OCI-LY7 (cell line): ENCODE measurements at regions not wholly inside any gene's neighbourhood (a gene's known extent, or its start where the extent isn't known, plus 50 kb on each side); places are given as distances from the start of the nearest gene placed in this dataset.

Experiments
- BruUV-seq: library from RNA; stranded (reverse); fragments of 400-500 nt; replicated peaks from 2 replicates; lab custom pipeline; 2021; lab: Mats Ljungman, UMichigan
- CTCF ChIA-PET: fragments of 300-600 bp; sonication (Branson Sonifier 250); formaldehyde crosslinking; loops from one replicate; lab custom pipeline; 2022; ENCODE audit warnings: antibody characterized with exemption; ENCODE audit not compliant: unreplicated experiment; lab: Charles Lee
- POLR2A ChIA-PET: fragments of 300-600 bp; sonication (Branson Sonifier 250); formaldehyde crosslinking; loops from one replicate; lab custom pipeline; 2022; ENCODE audit warnings: antibody characterized with exemption; lab: Charles Lee
- DNase-seq: peaks from one replicate; pipeline ENCODE4 v3.0.0-alpha.2; 2015; ENCODE audit warnings: low spot score
- H2AFZ ChIP-seq: fragments of 200-600 bp; sonication (generic), shearing (Covaris generic); 2 replicates; pipeline ENCODE4 v1.6.1; 2014; ENCODE audit warnings: mild to moderate bottlenecking, antibody characterized with exemption, low read length, moderate library complexity
- H3K27ac ChIP-seq: fragments of 200-600 bp; sonication (generic); 2 replicates; pipeline ENCODE4 v1.5.1; 2014; ENCODE audit warnings: mixed run types, low read depth, mild to moderate bottlenecking, moderate library complexity, low read length, inconsistent platforms; ENCODE audit not compliant: poor library complexity, severe bottlenecking
- H3K36me3 ChIP-seq: fragments of 200-600 bp; sonication (generic); 2 replicates; pipeline ENCODE4 v1.6.1; 2014; ENCODE audit warnings: mild to moderate bottlenecking, antibody characterized with exemption, low read length, moderate library complexity, mixed read lengths; ENCODE audit not compliant: insufficient read depth
- H3K4me1 ChIP-seq: fragments of 200-600 bp; sonication (generic); 2 replicates; pipeline ENCODE4 v1.5.1; 2014; ENCODE audit warnings: mild to moderate bottlenecking, low read length; ENCODE audit not compliant: insufficient read depth, poor library complexity, severe bottlenecking
- H3K4me2 ChIP-seq: fragments of 200-600 bp; sonication (generic); 2 replicates; pipeline ENCODE4 v1.6.1; 2014; ENCODE audit warnings: mild to moderate bottlenecking, low read length
- H3K4me3 ChIP-seq: fragments of 200-600 bp; sonication (generic); 2 replicates; pipeline ENCODE4 v1.5.1; 2014; ENCODE audit warnings: mild to moderate bottlenecking, low read depth, low read length; ENCODE audit not compliant: poor library complexity, severe bottlenecking
- H3K79me2 ChIP-seq: fragments of 200-600 bp; sonication (generic); 2 replicates; pipeline ENCODE4 v1.6.1; 2016; ENCODE audit warnings: low read depth, mild to moderate bottlenecking, low read length, moderate library complexity, mixed read lengths; ENCODE audit not compliant: insufficient read depth
- H3K9me2 ChIP-seq: fragments of 200-600 bp; sonication (generic); 2 replicates; pipeline ENCODE4 v1.6.1; 2016; ENCODE audit warnings: mild to moderate bottlenecking, low read length, mixed read lengths; ENCODE audit not compliant: insufficient read depth
- H3K9me3 ChIP-seq: fragments of 200-600 bp; sonication (generic); 2 replicates; pipeline ENCODE4 v1.6.1; 2014; ENCODE audit warnings: mild to moderate bottlenecking, mixed run types, low read length, mixed read lengths
- H4K20me1 ChIP-seq: fragments of 200-600 bp; sonication (generic); 2 replicates; pipeline ENCODE4 v1.6.1; 2014; ENCODE audit warnings: mild to moderate bottlenecking, antibody characterized with exemption, low read length, moderate library complexity, mixed read lengths; ENCODE audit not compliant: insufficient read depth
- CTCF ChIP-seq: fragments of 200-600 bp; sonication (generic); conservative IDR thresholded peaks from 2 replicates; pipeline ENCODE4 v1.5.1; 2014; ENCODE audit warnings: mild to moderate bottlenecking, antibody characterized with exemption, low read length, moderate library complexity, mixed read lengths
- EZH2phosphoT487 ChIP-seq: fragments of 200-600 bp; sonication (generic); IDR thresholded peaks from 2 replicates; pipeline ENCODE4 v1.6.1; 2018; ENCODE audit warnings: low read depth, borderline replicate concordance, mild to moderate bottlenecking, mixed run types, antibody characterized with exemption, low read length, moderate library complexity, mixed read lengths
- intact Hi-C: fragments of 100-400 bp; cut with micrococcal nuclease; formaldehyde crosslinking; loops from one replicate; pipeline ENCODE4 v1.10.0; 2022; ENCODE audit not compliant: unreplicated experiment

GRCh38 chr2:116133381-116133942 lies 1681.0 kb upstream of the DDX18 start:
- no TSS peak for BruUV-seq
- TF ChIP-seq CTCF (no peak), EZH2phosphoT487 (no peak)
- H3K36me3 ChIP-seq = no peaks in the 10 kb centered on the region

GRCh38 chr2:116141891-116142474 lies 1672.5 kb upstream of the DDX18 start:
- ChIA-PET POLR2A (interaction anchor here (0.6 kb wide), 1 partner anchor 777 kb away, joined by 3 read pairs; no protein-coding TSS in a partner anchor), CTCF (no interaction called here)
- no TSS peak for BruUV-seq

More at GRCh38 chr2:116133381-116133942, 1681.0 kb upstream of the DDX18 start:
- Histone ChIP-seq H3K4me2 (no peak overlapping the region), H2AFZ (no peak overlapping the region), H3K9me3 (no peaks in the 10 kb centered on the region), H3K9me2 (no peaks in the 10 kb centered on the region), H3K4me3 (no peak overlapping the region), H3K79me2 (no peaks in the 10 kb centered on the region), H4K20me1 (no peaks in the 10 kb centered on the region), H3K4me1 (no peaks in the 10 kb centered on the region), H3K27ac (no peak overlapping the region)
- no peak for DNase-seq
- intact Hi-C loops = no loop called here
- ChIA-PET POLR2A (no interaction called here), CTCF (no interaction called here)

More at GRCh38 chr2:116141891-116142474, 1672.5 kb upstream of the DDX18 start:
- no peaks in the 10 kb centered on the region for H3K9me3 ChIP-seq
- no peak overlapping the region for H3K27ac ChIP-seq
- no peak overlapping the region for H2AFZ ChIP-seq
- H3K36me3 ChIP-seq = no peaks in the 10 kb centered on the region
- no peak overlapping the region for H3K4me3 ChIP-seq
- no peaks in the 10 kb centered on the region for H3K79me2 ChIP-seq
- no peak for DNase-seq
- H3K4me2 ChIP-seq = no peak overlapping the region
- H3K9me2 ChIP-seq = no peaks in the 10 kb centered on the region
- no peaks in the 10 kb centered on the region for H4K20me1 ChIP-seq
- TF ChIP-seq EZH2phosphoT487 (no peak), CTCF (no peak)
- intact Hi-C loops = no loop called here
- H3K4me1 ChIP-seq = no peaks in the 10 kb centered on the region
